GM19372 (cell line): ENCODE measurements at regions not wholly inside any gene's neighbourhood (a gene's known extent, or its start where the extent isn't known, plus 50 kb on each side); places are given as distances from the start of the nearest gene placed in this dataset.

ENCODE experiments used
- ATAC-seq: cut with Tn5 transposase; IDR thresholded peaks from one replicate; pipeline ENCODE4 v1.9.1; 2021; ENCODE audit warnings: mild to moderate bottlenecking, low read depth, moderate library complexity; ENCODE audit not compliant: unreplicated experiment

DNA sequence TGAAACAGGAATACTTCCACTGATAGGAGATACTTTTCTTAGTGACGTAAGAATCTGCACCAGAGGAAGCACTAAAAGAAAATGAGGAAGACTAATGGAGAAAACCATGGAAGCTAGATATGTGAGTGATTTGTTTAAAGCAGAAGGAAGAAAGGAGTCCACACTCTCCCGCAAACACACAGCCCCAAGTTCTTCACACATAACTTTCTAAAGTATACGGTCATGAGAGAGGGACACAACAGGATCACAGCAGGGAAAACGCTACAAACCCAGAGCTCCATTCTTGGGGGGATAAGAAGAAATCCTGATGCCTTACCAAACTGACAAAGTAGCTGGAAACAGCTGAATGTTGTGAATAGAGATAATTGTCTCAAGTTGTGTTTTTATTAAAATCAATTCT lies 222.2 kb upstream of the TMEM161B start:
- no peak for ATAC-seq

DNA sequence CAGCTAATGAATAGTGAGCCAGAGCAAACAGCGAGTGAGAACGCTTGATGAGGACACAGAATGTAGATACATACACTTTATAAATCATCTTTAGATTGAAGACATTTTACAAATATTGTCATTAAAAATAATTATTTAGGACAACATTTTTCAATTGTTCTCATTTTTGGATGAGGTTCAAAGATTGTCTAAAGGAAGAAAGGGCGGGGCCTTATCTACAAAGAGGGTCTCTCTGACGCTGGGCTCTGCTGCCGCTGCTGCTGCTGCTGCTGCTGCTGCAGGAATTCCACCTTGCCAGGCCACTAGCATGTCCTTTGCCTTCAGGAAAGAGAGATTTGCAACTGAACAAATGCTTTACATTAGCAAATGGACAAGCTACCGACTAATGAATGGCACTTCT lies 220.7 kb upstream of the TMEM161B start:
- no peak for ATAC-seq

DNA sequence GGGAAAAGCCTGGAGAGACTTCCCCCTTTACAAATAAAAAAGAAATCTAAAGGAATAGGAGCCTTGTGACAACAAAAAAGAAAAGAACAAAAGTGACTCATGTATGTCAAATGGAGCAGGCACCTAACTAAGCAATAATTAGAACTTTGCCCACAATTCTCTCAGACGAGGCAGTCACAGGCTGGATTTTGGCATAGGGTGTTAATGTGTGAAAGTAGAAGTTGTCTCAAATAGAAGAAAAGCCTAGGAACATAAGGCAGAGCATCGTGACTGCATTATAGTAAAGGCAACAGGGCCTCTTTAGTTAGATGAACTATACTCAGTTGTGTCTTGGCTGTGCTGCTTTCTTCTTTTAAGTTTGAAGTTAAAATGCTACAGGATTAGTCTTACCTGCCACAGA lies 219.9 kb upstream of the TMEM161B start:
- ATAC-seq = no peak

DNA sequence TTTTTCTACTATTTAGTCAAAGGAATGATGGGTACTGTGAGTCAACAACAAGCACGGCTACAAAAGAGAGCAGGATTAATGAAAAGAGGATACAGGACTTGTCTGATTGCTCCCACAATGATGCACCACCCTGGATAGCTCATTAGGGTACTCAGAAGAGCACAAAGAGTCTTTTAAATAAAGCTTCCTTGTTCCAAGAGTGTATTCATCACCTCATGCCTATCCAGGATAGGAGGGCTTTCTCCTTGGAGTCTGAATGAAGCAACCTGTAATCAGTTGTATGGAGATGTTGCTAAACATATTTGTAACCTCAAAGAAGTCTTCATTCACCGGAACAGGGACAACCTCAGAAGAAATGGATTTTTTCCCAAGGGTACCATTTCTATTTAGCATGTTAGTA lies 219.5 kb upstream of the TMEM161B start:
- no peak for ATAC-seq

DNA sequence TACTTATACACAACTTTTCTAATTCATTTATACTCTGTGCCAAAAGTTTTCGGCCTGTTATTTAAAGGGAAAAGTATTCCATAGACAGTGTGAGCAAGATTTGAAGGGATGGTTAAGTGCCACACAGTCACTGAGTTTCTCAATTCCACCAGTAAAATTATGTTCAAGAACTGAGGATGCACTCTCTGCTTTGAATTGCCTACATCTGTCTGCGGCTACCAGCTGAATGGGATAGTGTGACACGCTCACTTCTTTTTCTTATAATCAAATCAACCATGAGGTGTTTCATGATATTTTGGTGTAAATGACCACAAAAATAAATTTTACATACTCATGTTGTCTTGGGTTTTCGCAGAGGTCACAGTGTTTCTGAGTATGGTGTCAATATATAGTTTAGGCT lies 218.4 kb upstream of the TMEM161B start:
- ATAC-seq = no peak

DNA sequence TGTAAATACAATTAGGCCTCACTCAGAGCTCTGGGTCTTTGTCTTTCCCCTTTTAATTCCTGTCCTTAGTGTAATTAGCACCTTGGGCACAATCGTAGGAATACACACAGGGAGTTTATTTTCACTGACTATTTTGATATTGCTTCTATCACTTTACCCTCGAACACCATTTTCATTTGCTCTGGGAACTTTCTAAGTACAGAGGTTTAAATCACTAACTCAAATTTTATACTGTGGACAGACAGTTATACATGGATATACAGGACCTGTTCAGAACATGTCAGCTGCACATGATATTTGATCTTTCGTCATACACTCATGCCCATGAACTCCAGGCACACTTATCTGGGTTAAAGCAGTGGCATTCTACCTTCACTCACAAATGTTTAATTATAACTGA lies 217.8 kb upstream of the TMEM161B start:
- ATAC-seq = no peak

DNA sequence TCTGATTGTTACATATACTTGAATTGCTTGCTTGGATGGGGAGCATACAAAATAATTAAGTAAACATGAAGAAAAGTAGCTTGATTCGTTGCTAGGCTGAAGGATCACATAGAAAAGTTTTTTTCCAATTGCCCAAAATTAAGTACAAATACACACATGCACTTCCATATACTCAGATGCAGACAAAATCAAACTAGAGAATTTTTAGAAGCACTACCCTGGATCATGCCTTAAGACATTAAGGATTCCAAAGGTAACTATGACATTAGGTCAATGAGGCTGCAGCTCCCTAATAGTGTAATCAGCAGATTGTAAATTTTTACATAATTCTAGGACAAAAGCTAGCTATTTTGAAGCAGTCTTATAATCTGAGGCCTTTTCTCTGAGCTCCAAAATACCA lies 216.9 kb upstream of the TMEM161B start:
- ATAC-seq = no peak

DNA sequence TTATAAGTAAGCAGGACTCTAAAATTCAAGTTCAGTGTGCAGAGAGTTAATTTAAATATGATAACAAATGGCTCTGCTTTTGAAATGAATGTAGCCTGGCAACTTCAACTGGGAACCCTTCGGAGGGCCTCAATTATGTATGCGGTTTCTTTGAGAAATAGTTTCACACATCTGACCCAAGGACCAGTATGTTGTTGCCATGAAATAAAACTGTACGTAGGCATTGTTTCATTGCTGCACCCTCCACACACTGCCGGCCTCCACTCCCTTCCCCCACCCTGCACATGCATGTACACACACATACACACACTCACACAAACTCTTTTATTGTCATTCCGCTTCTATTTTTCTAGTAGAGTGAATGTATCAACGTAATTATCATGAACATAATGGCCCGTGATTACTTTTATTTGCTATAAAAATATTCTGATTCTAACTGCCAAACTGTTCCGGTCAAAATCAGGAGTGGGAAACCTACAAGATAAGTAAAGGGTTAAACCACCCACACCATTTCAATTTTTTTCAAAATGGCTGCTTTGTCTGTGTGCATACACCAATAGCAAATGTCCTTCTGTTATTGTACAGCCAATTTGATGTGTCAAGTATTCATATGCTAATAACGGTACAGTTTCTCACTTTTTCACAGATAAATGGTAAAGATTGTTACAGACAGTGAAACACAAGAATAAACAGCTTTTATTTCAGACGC lies 215.5 kb upstream of the TMEM161B start:
- no peak for ATAC-seq

DNA sequence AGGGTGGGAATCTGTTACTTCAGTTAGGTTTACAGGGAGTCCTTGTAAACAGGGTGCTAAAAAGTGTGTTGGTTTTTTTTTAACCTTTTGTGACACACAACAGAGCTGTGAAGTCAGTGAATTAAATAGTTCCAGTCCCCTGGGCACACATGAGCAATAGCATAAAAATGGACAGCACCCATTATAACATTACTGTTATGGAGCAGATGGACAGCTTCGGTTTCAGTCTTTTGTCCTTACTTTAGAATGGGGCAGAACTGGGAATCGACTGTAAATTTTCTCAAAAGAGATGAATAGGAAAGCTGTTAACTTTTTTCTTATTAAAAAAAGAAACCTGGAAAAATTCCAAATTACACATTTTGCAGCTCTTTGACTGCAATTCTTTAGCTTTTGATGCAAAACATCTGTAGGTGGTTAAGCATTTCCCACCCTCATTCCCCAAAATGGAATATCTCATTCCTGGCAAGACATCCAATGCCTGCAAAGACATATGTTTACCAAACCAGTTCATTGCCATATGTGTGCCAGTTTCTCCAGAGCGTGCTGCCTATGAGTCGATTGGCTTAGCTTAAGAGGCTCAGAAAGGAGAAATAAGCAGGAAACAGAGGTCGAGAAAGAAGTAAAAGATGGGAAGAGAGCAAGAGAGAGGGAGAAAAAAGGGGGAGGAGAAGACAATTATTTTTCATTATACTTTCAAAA lies 212.3 kb upstream of the TMEM161B start:
- no peak for ATAC-seq

DNA sequence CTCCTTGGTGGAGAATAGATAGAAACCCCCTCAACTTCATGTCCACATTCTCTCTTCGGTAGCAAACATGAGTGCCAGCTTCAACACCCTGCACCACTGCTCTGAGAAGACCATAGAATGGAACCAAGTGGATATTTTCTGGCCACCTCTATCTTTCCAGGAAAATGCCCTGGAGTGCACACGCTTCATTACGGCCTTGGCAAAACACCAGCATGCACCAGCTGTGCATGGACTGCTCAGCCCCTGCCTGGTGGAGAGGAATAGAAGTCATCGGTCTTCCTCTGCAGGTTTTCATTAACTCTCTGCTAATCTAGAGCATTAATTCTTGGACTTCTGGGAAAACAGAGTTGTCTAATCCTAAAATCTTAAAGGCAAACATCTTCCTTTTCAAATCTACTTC lies 211.6 kb upstream of the TMEM161B start:
- no peak for ATAC-seq

DNA sequence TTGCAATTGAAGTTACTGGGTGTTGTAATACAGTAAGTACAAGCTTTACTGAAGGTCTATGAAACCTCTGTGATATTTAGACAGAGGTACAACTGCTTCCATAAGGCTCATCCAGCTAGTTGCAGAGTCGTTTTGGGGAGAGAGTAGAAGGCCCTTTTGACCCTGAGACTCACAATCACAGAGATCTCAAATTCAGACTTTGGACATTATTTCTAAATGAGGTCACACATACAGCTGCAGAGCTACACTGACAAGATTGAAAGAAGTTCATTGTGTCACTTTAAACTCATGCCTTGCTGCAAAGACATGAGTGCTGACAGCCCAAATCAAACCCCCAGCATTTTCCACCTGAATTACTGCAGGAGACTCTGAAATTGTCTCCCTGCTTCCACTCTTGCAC lies 205.9 kb upstream of the TMEM161B start:
- ATAC-seq = no peak

DNA sequence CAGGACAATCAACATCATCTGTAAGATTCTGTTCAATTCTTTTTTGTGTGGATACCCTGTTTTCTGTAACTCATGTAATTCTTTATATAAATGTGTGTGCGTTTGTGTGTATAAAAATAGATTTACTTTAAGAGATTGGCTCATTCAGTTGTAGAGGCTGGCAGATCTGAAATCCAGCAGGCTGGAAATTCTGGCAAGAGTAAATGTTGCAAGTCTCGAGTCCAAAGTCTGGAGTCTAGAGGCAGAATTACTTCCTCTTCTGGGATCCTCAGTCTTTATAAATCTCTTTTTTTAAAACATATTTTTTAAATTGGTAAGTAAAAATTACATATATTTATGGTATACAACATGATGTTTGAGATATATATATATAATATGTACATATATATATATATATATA lies 202.1 kb upstream of the TMEM161B start:
- no peak for ATAC-seq

DNA sequence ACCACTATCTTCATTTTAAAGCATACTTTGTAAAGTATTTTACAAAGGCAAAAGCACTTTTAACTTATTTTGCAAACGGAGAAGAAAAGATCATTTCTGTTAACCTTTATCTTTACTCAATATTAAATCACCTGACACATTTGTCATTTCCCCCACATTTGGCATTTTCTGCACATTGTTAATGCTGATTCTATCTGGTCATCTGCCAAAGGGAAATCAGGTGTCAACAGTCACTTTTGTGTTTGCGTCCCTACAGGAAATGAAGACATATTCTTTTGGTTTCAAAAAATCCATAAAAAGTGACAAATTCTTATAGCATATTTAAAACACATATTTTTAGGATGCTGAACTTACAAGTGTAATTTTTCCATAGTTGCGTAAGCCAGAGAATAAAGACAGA lies 191.3 kb upstream of the TMEM161B start:
- no peak for ATAC-seq

DNA sequence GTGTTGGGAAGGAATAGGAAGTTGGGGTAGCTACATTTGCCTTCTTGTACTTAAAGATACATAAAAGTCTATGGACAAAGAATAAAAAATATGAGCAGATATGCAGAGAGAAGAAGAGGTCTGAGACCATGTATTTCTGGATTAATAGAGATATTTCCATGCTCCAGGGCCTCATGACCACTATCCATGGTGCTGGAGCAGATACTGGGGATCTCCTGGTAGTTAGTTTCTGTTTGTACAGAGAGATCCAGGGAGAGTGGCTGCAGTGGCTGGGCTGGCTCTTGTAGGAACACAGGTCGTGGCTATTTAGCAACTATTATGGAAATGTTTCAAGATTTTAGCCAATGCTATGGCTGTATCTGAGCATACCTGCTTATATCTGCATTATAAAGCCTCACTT lies 184.2 kb upstream of the TMEM161B start:
- ATAC-seq = no peak

DNA sequence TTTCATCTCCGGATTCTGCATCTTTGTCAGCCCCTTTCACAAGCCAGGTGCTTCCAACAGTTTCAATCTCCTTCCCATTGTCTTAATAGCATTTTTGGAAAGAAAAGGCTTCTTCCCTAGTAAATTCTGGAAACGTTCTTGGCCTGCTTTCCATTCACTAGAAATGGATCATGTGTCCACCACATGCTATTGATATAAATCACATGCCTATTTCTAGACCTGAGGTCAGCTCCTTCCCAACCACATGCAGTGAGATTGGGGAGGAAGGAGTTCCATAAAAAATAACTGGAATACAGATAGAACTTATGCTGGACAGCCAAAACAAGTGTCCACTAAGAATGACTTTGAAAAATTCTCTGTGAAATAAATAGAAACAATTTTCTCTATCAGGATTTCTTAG lies 181.6 kb upstream of the TMEM161B start:
- ATAC-seq = no peak

DNA sequence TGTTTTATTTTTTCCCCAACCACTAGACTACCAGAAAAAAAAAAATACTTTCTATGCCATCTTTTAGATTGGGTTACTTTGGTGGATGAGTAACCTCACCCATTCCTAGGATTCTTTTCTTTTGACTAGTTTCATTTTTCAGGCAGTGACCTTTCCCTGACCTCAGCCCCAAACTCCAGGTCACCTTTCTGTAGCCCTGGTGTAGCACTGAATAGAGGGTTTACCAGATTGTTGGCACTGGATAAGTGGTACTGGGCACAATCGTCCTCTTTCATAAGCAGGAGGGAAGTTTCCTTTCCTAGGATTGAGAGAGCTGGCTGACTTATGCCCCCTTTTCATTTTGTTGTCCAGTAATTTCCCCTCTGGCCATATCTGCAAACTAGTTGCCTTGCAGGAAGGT lies 169.4 kb upstream of the TMEM161B start:
- no peak for ATAC-seq

DNA sequence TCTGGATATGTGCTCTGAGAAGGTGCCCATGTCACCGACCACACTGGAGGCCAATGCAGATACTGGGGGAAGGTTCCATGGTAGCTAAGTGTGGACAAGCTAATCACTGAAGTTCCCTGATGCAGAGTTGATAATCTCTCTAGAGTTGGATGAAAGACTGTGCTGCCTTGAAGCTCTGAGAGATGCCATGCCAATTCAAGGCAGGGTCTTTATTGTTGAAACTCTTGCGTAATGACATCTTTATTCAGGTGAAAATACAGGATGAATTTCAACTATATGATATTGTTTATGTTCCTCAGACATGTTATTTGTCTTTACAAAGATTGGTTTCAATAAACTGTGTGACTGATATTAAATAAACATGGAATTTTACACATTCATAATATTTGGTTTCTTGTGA lies 167.6 kb upstream of the TMEM161B start:
- no peak for ATAC-seq

DNA sequence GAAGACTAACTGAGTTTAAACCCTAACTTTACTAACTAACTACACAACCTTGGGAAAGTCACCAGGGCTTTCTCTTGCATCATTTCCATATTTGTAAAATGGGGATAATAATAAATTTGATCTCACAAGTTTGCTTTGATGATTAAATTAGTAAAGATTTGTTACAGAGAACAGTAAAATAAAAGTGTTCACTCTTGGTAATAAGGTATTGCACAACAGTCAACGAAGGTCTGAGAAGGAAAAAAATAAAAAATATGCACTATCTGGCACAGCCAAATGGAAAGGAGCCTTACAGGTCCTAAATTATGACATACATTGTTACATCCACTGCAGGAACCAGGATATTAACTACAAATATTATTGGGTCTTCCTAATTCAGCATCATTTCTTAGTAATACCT lies 160.0 kb upstream of the TMEM161B start:
- ATAC-seq = no peak

DNA sequence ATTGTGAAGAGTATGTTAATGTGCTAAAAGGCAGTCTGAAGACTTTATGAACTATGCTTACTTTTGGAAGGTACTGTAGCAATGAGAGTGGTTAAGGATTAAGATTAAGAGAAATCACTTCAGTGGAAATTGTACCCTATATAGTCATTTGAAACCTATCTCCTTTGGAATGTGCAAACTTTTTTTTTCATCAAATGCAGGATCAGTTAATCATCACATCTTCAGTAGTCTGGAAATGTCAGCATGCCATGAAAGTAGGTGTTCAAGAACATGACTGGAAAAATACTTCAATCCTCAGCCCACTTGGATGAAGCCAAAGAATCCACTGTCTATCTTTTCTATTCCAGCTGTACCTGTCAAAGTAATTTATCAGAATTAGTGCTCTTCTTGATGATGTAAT lies 157.8 kb upstream of the TMEM161B start:
- ATAC-seq = no peak

DNA sequence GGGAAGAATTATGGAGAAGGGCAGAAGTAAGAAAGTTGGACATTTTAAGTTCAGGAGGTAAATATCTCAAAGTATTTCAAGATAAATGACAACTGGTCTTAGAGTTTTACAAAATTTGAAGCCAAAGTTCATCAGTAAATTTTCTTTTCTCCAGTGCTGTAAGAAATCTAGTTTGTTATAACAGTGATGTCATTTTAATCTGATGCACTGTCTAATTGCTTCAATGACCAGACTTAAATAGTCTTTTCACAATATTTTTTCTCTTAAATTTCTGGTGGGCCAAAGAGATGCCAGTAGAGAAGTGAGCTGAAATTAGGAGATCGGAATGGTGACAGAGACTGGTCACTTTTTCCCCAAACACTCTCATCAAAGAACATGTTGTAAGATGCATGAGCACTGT lies 156.5 kb upstream of the TMEM161B start:
- ATAC-seq = no peak

DNA sequence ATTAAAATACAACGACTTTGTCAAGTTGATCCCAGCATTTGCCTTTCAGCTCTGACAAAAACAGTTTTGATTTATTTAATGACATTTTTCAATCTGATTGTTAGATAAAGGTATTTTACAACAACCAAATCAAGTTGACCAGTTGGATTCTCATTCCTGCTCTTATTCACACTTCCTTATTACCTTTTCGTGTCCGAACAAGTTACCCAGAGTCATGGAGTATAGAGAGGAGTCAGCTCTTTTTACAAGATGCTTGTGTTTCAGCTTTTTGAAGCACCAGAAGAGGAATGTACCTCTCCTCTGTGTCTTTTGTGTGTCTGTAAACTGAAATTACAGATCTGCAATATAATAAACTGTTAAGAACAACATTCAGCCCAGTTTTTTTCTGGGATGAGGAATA lies 151.3 kb upstream of the TMEM161B start:
- ATAC-seq = no peak

DNA sequence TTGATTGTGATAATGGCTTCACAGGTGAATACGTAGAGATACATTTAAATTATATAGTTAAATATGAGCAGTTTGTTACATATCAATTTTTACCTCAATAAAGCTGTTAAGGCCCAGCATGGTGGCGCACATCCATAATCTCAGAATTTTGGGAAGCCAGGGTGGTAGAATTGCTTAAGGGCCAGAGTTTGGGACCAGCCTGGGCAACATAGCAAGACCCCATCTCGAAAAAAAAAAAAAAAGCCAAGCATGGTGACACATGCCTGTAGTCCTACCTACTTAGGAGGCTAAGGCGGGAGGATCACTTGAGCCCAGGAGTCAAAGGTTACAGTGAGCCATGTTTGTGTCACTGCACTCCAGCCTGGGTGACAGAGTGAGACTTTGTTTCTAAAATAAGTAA lies 138.7 kb upstream of the TMEM161B start:
- ATAC-seq = no peak

DNA sequence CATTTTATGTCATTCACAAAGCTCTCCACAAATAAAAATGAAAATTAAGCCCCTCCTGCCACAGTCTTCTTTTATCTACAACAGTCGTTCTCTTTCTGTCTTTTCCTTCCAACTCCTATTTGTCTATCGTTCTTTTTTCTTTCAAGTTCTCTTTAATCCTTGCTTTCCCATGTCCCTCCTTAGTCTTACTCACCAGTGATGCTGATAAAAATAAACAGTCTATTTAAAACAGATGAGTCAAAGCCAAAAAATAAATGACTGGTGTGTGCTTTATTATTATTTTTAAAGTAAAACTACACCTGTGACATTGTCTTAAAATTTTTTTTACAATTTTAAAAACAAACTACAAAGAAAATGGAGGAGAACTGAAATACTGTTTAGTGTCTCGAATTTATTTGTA lies 137.1 kb upstream of the TMEM161B start:
- ATAC-seq = no peak
